Activated CD4-positive, alpha-beta T cell treated with anti-CD3 and anti-CD28 coated beads, Interleukin-10, Interleukin-2, amounts not matched to agents 100 ng/mL and 50 ng/mL, durations not matched to agents 16 hours and 8 hours (primary cell): ENCODE measurements at regions not wholly inside any gene's neighbourhood (a gene's known extent, or its start where the extent isn't known, plus 50 kb on each side); places are given as distances from the start of the nearest gene placed in this dataset.

Experiments used
- DNase-seq: peaks from one replicate; pipeline ENCODE4 v3.0.0-alpha.2; 2020

DNA sequence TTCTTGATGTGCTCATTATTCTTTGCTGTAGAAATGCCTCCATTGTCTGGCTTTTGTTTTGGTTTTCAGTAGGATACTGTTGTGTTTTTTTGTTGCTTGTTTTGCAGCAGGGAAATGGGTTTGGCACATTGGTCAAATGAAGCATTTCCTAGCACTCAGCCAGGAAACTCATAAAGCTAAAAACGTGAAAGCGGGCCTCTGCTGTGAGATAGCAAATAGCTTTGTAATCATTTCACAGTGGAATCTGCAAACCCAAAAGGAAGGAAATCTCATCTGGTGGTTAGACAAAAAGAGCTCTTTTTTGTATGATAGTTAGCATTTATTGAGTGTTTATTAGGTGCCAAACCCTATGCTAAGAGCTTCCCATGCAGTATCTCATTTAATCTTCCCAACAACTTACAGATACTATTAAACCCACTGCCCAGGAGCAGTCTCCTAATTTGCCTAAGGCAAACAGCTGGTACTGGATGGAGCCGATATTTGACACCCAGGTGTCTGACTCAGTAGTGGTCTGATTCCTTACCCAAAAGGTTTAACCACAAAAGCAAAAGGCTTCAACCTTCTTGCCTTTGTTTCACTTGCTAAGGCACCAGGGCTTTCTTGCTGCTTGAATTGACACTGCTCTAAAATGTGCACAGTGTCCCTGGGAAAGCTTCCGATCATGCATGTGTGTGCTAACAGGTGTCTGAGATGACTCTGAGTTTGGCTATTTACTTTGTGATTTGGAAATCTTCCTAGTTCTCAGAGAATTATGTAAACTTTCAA is 527.9 kb upstream of the MDFIC2 start:
- DNase-seq: peak; percentile 27

DNA sequence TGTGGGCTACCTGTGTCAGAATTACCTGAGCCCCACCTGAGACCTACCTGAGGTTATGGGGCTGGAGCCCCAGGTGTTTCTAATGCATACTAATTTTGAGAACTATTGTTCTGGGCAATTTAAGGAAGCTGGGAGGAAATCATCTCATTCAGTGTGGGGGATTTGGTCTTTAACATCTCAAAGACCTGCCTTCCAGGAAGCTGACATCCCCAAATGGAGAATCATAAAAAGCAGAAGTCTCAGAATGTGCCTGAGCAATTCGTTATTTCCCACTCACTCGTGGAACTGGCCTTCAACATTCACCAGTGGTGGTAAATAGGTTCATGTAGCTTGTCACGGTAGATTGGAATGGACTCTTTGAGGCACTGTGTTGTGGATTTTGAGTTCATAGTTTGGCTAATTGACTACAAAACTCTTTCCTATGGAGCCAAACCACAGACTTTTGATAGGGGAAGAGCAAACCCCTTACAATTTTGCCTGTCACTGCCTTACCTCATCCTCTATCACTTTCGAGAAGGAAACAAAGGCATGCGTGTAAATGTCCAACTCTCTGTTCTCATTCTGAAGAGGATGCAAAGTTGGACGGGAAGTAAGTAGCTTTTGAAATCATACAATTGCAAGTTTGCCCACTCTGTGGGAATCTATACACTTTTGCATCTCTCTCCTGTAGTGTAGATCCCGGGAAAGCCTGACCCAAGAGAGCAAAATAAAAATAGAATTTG is 521.0 kb upstream of the MDFIC2 start:
- DNase-seq: no peak

DNA sequence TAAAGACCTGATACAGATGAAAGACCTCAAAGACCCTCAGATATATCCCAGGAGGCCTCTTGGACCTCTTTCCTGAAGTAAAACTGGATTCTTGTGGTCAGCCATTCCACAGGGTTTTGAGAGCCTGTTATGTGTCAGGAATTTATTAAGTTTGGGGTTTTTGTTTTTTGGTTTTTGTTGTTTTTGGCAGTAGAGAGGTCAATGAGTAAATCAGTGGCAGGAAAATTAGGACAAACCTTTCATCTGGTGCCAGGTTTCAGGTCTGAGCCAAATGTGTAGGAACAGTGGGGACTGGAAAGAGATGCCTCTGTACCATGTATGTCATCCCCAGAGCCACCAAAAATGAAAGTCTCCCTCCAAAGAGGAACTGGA is 520.4 kb upstream of the MDFIC2 start:
- DNase-seq: no peak

DNA sequence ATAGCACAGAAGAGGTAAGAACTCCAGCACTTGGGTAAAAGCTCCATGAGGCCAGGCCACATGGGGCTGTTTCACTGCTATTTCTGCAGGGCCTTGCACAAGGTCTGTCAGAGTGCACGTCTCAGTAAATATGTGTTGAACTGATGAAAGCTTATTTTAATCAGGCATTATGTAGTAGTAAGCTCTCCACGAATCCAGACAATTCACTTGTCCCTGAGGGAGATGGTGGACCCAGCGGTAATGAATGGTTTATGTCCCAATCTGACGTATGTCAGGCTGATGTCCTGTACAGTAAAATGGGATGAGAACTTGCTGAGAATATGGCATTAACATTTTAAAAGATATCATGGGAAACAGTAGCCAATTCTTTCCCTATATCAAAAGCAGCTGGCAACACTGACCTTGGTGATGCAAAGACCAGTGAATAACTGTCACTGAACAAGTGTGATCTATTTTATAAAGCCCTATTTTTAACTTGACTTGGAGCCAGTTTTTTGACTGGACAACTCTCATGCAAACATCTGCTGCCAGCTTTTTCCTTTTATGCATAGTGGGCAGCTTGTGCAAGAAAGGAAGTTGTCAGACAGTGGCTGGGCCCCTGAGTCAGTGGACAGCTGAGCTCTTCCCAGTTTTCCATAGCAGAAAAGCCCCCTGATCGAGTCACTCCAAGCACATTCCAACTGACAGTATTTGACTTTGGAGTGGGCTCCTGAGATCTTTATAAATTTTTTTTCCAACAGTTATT is 519.8 kb upstream of the MDFIC2 start:
- no peak for DNase-seq

DNA sequence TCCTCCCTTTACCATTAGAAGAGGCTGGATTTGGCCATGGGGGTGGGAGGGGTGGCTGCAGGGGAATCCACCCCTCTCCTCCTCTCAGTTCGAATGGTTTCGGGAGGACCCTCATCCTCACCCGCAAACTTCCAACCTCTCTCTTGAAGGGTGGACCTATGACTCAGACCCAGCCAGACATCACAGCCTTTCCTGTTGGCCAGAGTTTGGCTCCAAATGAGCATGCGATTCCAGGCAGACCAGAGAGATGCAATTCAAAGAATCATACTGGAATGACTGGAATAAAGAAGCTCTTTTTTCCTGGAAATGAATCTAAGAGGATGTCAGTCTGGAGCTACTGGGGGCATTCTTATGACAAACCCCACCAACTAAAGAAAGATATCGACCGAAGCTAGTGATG is 516.7 kb upstream of the MDFIC2 start:
- no peak for DNase-seq

DNA sequence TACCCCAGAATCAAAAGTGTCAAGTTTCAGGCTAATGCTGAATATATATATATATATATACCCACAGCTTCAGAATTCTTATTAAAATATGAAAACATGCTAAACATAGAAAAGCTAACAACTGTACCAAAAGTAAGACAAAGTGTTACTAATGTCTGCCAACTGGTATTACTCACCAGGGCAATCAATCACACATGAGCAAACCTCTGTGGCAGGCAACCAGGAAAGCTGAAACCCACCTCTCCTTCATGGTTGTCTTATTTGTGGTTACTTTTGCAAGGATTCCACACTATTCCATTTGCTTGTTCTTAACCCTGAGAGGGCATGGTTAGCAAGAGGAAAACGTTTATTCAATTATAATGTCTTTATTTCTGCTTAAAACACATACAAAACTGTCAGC is 512.3 kb upstream of the MDFIC2 start:
- DNase-seq: no peak

DNA sequence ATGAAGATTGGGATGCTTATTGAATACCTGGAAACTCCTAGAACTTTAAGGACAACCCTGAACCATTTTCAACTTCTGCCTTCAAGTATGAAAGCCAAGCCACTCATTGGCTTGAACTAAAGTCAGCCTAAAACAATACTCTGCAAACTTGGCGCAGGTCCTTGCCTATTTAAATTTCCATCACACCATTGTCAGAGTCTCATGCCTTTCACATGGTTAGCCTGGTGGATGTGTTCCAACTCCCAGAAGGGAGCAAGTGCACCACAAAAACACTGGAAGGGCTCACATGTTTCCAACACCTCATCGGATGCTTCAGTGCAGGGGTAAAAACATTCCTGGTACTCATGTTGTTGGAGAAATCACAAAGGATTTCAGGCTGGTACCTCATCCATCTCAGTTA is 511.6 kb upstream of the MDFIC2 start:
- no peak for DNase-seq

DNA sequence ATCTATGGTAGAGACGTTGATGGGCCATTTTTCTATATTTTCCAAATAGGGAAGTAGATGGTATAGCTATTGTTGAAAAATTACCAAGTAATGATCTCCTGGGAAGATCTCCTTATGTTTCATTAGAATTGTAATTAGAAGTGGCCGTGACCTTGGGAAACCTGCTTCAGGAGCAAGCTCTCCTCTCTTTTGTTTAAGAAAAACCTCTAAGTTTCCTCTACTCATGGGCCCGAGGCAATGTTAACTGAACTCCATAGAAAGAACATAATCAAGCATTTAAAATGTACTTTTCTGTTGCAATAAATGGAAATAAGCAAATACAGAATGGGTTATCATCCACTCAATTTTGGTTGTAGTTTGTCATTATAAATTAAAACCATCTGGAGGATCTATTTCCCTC is 511.2 kb upstream of the MDFIC2 start:
- no peak for DNase-seq

DNA sequence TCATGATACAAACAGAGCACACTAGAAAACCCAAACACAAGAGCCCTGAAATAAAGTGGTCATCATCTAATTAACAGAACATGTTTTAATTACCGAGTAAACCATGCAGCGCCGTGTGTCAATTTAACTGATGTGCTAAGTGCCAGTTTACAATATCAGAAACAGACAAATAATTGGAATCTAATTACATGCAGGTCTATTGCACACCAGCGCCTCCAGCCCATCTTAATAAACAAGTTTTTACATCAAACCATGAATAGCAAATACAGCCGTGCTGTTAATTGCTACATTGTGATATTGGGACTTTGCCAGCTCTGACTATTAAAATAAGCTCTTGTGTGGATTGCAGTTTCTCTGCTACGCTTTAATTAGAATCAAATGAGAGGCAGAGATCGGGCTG is 510.2 kb upstream of the MDFIC2 start:
- no peak for DNase-seq

DNA sequence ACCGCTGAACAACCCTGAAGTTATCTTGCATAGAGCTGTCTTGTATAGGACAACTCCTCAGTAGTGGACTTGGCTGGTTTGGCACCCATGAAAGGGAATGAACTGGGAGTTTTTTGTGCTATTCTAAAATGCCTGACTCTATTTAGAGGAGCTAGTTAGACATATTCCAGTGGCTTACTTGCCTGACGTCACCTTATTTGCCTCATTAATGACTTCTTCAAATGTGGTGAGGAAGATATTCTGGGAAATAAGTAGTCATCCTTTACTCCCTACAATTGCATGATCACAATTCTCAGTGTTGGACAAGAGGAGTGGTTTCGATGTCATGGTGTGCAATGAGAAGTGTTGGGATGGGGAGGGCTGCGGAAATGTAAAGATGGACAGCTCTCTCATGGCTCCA is 509.2 kb upstream of the MDFIC2 start:
- no peak for DNase-seq

DNA sequence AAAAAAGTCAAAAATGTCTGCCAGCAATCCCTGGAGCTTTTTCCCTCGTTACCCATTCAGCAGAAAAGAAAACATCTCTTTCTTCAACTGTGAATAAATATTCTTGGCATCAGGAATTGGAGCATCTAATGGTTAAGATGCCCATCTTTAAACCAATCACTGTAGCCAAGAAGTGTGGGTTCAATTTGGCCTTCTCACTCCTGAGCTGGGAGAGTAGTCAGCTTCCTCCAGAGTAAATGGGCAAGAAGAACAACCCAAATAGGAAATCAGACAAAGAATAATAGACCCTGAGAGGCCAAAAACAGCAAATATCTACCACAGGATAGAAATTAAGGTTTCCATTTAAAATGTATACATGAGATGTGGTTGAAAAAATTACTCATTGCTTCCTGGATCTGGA is 508.0 kb upstream of the MDFIC2 start:
- DNase-seq: no peak

DNA sequence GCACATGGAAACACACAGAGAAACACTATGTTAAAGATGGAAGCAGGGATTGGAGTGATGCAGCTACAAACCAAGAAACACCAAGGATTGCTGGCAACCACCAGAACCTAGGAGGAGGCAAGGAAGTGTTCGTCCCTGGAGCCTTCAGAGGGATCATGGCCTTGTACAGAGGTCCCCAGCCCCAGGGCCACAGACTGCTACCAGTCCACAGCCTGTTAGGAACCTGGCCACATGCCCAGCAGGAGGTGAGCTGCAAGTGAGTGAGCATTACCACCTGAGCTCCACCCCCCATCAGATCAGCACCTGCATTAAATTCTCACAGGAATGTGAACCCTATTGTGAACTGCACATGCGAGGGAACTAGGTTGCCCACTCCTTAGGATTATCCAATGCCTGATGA is 505.7 kb upstream of the MDFIC2 start:
- no peak for DNase-seq

DNA sequence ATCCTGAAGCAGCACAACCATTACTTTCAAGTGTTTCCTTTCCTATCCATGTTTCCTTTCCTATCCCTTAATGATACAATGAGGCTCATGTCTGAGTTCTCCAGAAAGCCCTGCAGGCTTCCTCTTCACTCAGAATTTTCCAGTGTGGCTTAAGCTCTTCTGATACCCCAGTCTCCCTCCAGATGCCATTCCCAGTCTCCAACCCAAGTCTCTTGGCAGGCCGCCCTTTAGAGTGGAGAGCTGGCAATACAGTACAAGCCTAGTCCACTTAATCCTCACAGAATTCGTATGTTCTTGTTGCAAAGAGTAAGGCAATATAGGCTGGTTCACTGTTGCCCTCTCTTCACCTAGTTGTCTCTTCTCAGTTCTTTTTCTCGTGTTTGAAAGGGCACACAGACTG is 503.9 kb upstream of the MDFIC2 start:
- no peak for DNase-seq

DNA sequence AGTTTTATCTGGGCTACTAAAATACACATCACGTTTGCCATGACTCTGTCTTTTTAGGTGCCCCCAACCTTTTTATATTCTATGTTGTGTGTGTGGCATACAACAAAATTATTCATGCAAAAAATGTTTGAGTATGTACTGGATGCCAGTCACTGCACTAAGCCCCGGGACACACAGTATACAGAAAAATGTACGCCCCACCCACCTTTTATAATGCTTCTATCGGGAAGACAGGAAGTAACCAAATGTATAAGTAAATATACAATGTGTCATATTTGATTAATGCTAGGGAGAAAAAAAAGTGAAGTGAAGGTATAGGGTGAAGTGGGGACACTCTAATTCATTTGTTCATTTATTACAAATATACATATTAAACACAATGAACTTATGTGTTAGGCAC is 503.4 kb upstream of the MDFIC2 start:
- DNase-seq: no peak

DNA sequence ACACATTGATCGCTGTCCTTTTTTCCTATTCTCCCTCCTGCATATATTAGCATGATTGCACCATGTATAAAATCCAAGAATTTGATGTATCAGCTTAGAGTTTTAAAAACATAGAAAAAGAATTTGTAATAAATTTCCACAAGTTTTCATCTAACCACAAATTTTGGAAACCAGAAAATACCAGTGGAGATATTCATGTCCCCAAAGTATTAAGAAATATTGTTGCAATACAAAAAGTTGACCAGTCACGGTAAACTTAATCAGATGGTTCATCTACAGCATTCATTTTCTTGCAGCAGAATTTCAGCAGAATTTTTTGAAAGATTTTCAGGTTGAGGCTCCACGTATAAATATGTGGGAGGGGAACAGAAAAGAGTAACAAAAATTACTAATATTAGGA is 500.9 kb upstream of the MDFIC2 start:
- DNase-seq: no peak

DNA sequence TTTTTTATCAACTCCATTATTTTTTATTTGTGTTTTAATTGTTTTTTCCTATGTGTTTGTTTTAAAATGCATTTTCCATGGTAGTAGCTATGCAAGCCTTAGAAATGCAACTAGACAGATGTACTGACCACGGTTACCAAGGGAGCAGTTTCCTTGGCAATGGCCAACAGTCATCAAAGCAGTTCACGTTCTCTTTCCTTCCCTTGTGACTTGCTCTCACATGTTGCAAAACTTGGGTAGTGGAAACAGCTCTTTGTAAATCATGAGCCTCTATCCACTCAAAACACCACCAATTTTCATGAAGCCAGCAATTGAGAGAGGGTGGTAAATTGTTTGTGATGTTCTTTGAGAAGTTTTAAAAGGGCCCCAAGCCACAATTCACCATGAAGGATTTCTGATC is 499.4 kb upstream of the MDFIC2 start:
- no peak for DNase-seq

DNA sequence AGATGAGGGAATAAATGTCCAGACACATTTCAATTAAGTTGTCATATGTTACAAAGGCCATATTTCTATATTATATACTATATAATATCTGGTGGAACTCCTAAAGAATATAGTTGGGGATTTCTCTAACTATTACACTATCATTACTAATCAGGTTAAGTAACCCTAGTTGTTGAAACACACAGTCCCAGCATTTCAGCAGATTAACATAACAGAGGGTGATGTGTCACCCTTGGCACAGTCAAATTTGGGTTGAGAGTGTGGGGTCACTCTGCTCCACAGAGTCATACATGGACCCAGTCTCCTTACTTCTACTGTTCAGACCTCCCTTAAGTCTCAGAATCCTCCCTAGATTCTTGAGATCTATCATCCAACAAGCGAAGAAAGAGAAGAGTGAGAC is 496.4 kb upstream of the MDFIC2 start:
- DNase-seq: no peak

DNA sequence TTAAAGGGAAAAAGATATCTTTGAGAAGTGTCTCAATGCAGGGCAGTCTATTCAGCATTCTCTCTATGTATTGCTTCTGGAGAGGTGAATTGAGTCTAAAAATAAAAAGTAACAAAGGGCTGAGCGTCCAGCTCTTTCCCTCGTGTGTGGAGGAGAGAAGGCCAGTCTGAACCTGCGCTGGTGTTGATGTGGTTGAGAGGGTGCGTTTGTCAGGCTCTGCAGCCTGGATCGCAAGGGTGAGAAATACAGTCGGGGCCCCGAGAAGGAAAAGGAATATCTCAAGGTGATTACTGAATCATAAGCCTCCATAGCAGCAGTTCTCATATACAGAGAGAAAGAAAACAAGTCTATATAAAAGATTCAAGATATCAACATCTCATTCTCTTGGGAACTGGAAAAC is 494.1 kb upstream of the MDFIC2 start:
- no peak for DNase-seq

DNA sequence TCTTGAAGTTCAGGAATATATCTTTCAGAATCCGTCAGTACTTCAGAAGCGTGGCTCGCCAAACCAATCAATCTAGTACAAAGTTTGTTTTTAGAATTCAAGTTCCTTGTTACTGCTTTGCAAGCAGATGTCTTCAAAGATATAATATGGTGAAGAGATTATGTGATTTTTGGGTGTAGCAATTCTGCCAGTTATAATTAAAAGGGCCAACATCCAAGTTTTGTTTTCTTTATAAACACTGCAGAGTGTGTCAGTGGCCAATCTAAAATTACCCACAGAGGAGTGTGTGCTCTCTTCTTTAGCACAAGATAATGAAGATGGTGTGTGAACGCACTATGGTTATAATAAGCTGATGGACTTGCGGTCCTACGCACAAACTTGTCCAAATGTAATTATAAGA is 493.6 kb upstream of the MDFIC2 start:
- DNase-seq: no peak

DNA sequence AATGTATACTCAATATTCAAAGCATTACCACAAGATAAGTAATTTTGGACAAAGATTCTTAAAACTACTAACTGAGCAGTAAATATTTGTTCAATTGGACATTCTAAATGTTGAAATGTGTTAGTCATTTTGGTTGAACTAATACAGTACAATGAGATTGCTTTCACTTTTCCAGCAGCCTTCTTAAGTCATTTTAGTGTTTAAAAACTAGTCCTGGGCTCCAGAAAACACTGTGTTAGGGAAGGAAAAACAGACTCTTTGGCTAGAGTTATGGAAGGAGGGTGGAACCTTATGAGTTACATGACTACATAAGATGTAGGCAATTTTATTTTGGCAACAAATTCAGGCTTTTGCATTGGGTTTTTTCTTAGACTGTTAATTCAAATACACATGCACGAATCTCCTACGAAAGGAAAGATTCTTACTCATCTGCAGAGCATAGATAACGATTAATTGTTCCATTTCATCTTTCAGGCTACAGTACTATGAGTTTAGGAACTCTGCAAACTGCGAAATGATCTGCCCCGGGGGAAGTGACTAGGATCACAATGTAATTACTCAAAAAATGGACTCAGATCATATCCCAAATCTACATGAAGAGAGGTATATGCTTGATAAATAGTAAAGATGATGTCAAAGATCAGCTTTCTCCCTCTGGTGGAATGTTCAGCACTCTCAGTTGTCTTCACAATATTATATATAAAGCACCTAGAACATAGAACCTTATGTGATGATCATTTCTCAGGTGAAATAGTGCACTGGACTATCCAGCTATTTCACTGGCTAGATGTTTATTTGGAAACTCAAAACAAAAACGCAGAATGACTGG is 492.8 kb upstream of the MDFIC2 start:
- DNase-seq: no peak

DNA sequence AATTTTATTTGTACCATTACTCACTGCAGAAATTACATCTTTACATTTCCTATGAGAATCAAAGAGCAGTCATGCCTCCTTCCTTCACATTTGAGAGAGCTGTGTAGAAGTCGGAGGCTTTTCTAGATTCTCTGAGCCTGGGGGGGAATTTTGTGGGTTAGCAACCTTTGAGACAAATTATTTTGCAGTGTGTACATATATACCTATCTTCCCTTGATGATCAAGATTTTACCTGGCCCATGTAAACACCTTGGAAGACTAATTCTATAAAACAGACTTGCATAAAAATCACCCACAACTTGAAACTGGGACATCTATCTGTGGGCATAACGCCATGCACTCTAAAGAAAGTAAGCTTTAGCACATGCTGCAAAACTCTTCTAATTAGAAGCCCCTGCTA is 491.5 kb upstream of the MDFIC2 start:
- no peak for DNase-seq

DNA sequence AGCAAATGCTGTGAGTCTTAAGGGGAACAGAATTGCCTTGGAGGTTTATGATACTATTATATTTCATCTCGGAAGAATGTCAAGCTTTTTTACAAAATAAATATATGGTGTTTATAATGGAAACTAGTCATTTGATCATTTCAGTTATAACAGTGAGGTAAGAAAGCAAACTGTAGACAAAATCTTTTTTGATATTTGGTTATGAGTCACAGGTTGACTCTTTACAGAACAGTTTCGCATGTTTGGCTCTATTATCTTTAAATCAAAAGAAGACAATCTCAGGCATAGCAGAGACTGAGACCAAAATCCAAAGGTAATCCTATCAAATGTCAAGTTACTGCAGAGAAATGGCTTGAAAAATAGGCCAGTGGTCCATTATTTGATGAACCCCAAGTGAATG is 490.9 kb upstream of the MDFIC2 start:
- no peak for DNase-seq

DNA sequence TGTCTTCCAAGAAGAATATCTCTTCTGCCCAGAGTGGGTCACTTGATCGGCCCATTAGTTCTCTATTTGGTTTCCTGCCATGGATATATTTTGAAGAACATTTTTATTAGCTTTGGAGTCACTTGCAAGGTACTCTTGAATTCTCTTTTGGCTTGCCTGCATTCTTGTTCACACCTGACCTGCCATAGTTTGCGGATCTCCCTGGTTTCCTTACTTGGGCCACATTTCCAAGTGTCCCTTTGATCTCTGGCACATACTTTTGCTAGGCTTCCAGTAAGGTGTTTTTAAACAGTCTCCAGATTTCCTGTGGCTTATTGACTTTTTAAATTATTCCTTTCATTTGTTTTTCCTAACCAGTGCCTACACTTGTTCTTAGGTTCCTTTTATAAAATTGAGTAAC is 488.5 kb upstream of the MDFIC2 start:
- DNase-seq: no peak
